Suprapubic skin (tissue), 4 donors: ENCODE measurements at regions not wholly inside any gene's neighbourhood (a gene's known extent, or its start where the extent isn't known, plus 50 kb on each side); places are given as distances from the start of the nearest gene placed in this dataset.

Source experiments
- DNase-seq, 2 donors: peaks; one replicate each; pipeline ENCODE4 v3.0.0-alpha.2; 2019; ENCODE audit warnings: low spot score in 2 of 2
- H3K27ac ChIP-seq: fragments of 200-600 bp; sonication (generic); one replicate; pipeline ENCODE4 v1.5.1; 2019
- H3K27me3 ChIP-seq: fragments of 200-600 bp; sonication (generic); one replicate; pipeline ENCODE4 v1.5.1; 2019
- H3K36me3 ChIP-seq: fragments of 200-600 bp; sonication (generic); one replicate; pipeline ENCODE4 v1.5.1; 2019
- H3K4me1 ChIP-seq: fragments of 200-600 bp; sonication (generic); one replicate; pipeline ENCODE4 v1.5.1; 2019
- H3K4me3 ChIP-seq: fragments of 200-600 bp; sonication (generic); one replicate; pipeline ENCODE4 v1.5.1; 2019; ENCODE audit warnings: mild to moderate bottlenecking
- H3K9me3 ChIP-seq: fragments of 200-600 bp; sonication (generic); one replicate; pipeline ENCODE4 v1.5.1; 2019
- EP300 ChIP-seq: sonication (generic); formaldehyde crosslinking; IDR thresholded peaks from one replicate; pipeline ENCODE4 v1.6.1; 2017; ENCODE audit warnings: antibody characterized with exemption
- POLR2A ChIP-seq, 2 donors: fragments of 450-650 bp; IDR thresholded peaks; one replicate each; pipeline ENCODE4 v1.6.1; 2017; ENCODE audit warnings: antibody characterized with exemption in 2 of 2, mild to moderate bottlenecking in 2 of 2, moderate library complexity in 2 of 2
- POLR2AphosphoS5 ChIP-seq, 3 donors: sonication (generic); formaldehyde crosslinking; IDR thresholded peaks; one replicate each; pipeline ENCODE4 v1.6.1; 2017; ENCODE audit warnings: antibody characterized with exemption in 3 of 3
- WGBS: methylation state at CpG from one replicate; pipeline ENCODE4 v1.1.5; 2018; 5-methylcytosine and 5-hydroxymethylcytosine counted together
- TF ChIP-seq, protein P1 (sequence below), 2 donors: fragments of 200-600 bp in 1 of 2; fragments of 450-650 bp in 1 of 2; sonication (generic) in 1 of 2; IDR thresholded peaks; one replicate each; pipeline ENCODE4 v1.5.1; 2016 to 2019; ENCODE audit warnings: antibody characterized with exemption in 2 of 2, mild to moderate bottlenecking in 1 of 2, moderate library complexity in 1 of 2

DNA sequence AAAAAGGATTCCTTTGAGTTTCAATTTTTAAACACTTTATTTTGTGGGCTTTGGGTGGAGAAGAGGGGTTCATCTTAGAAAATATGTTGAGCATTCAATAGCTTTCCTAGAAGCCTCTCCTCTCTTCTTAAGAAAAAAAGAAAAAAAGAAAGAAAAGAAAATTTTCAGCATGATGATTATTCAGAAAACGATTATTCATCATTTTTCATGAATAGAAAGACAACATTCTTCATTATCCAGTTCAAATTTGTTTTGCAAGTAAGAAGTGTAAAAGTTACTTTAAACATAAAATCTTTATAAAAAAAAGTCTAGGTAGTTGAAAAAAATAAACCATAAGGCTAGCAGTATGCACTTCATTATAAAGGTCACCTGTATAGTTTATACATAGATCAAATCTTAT, 636.5 kb downstream of the IRX1 start:
- H3K27me3 ChIP-seq: no peaks in the 10 kb centered on the region
- 70% methylated on average over 1 of the region's 1 CpG for WGBS
- TF ChIP-seq POLR2AphosphoS5 (IDR thresholded peaks at IDR 0.05) (no peak), EP300 (no peak), POLR2A (IDR thresholded peaks at IDR 0.05) (no peak)
- TF ChIP-seq, protein P1, sequence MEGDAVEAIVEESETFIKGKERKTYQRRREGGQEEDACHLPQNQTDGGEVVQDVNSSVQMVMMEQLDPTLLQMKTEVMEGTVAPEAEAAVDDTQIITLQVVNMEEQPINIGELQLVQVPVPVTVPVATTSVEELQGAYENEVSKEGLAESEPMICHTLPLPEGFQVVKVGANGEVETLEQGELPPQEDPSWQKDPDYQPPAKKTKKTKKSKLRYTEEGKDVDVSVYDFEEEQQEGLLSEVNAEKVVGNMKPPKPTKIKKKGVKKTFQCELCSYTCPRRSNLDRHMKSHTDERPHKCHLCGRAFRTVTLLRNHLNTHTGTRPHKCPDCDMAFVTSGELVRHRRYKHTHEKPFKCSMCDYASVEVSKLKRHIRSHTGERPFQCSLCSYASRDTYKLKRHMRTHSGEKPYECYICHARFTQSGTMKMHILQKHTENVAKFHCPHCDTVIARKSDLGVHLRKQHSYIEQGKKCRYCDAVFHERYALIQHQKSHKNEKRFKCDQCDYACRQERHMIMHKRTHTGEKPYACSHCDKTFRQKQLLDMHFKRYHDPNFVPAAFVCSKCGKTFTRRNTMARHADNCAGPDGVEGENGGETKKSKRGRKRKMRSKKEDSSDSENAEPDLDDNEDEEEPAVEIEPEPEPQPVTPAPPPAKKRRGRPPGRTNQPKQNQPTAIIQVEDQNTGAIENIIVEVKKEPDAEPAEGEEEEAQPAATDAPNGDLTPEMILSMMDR (IDR thresholded peaks at IDR 0.05): no peak
- no peaks in the 10 kb centered on the region for H3K4me1 ChIP-seq
- no peak for DNase-seq
- H3K36me3 ChIP-seq: no peaks in the 10 kb centered on the region
- H3K9me3 ChIP-seq: peaks cover 6% of the 10 kb centered on the region
- H3K27ac ChIP-seq: no peak overlapping the region
- H3K4me3 ChIP-seq: no peak overlapping the region

DNA sequence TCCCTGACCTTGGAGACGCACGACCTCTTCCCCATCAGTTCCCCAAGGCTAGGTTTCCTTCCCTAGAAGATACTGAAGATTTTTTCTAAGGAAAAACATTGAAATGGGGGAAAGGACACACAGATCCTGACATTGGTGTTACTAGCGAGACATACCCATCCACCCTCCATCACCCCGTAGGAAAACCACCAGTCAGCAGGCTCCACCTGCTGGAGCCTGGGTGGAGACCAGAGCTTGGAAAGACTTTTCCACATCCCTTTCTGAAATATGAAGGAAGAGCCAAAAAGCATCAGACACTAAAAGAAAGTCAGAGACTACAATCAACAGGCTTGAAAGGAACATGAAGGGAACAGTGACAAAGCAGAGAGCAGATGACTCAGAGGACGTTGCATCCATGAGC, 638.0 kb downstream of the IRX1 start:
- 86% methylated on average over 5 of the region's 5 CpGs for whole genome bisulfite sequencing

DNA sequence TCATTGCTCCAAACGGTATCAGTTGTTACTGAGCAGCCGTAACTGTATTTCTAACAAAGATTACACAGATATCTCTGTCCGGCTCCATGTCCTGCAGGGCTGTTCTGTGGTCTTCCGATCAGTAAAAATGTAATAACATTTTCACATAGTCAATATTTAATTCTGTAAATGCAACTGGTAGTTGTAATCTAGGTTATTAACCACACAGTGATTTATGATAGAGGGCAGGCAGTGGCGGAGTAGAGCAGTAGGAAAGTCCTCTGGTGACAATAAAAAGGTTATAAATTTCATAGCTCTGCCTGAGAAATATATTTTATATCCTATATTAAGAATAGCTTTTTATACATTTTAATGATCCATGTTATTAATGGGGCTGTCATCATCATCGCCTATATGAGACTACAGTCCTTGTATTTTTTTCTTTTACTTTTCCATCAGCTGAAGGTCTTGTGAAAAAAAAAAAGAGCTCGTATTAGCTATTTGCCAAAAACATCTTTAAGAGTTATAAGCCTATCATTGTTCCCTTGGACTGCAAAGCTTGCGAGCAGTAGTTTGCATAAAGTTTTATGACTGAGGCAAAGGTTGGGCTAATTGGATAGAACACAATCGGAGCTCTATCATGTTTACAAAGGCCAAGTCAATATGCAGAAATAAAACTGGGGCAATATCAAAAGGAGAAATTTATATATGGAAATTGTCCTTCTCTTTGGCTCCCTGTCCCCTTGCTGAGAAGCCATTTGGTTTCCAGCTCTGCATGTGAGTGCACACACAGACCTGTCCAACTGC, 648.0 kb downstream of the IRX1 start:
- no peak for TF ChIP-seq POLR2AphosphoS5 (IDR thresholded peaks at IDR 0.05)
- no peak for TF ChIP-seq POLR2A (IDR thresholded peaks at IDR 0.05)
- TF ChIP-seq, protein P1 (IDR thresholded peaks at IDR 0.05): no peak
- TF ChIP-seq EP300: no peak
- no peak overlapping the region for H3K27ac ChIP-seq
- no peak for DNase-seq

More for the DNA sequence above, 638.0 kb downstream of the IRX1 start:
- TF ChIP-seq POLR2AphosphoS5 (IDR thresholded peaks at IDR 0.05) (no peak), EP300 (no peak)
- Histone ChIP-seq H3K27ac (no peak overlapping the region), H3K27me3 (no peaks in the 10 kb centered on the region), H3K36me3 (no peaks in the 10 kb centered on the region), H3K4me1 (no peaks in the 10 kb centered on the region), H3K9me3 (peaks cover 6% of the 10 kb centered on the region), H3K4me3 (no peak overlapping the region)
- DNase-seq: no peak

DNA sequence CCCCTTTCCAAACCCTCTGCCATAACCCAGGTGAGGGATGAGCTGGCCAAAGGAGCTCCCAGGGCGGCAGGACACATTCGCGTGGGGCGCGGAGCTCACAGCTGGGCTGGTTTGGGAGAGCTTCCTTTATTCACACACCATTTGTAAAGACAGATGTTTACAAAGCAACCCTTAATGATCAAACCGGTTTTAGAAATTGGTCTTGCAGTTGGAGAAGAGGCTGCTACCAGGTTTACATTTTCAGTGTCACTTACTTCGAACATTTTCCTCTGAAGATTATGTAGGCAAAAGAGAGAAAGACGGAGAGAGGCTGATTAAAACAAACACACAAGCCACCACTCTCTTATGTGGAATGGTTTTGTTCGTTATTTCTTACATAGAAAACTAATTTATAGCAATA, 648.7 kb downstream of the IRX1 start:
- H3K4me3 ChIP-seq: no peak overlapping the region
- TF ChIP-seq POLR2AphosphoS5 (IDR thresholded peaks at IDR 0.05): no peak
- no peak for TF ChIP-seq EP300
- TF ChIP-seq, protein P1 (IDR thresholded peaks at IDR 0.05): no peak
- TF ChIP-seq POLR2A (IDR thresholded peaks at IDR 0.05): no peak
- 82% methylated on average over 9 of the region's 9 CpGs for WGBS
- H3K27ac ChIP-seq: no peak overlapping the region
- H3K27me3 ChIP-seq: no peaks in the 10 kb centered on the region
- no peaks in the 10 kb centered on the region for H3K36me3 ChIP-seq
- H3K4me1 ChIP-seq: no peaks in the 10 kb centered on the region
- no peak for DNase-seq
- no peaks in the 10 kb centered on the region for H3K9me3 ChIP-seq

More for the DNA sequence above, 648.0 kb downstream of the IRX1 start:
- Histone ChIP-seq H3K4me1 (no peaks in the 10 kb centered on the region), H3K4me3 (no peak overlapping the region), H3K9me3 (no peaks in the 10 kb centered on the region), H3K36me3 (no peaks in the 10 kb centered on the region), H3K27me3 (no peaks in the 10 kb centered on the region)
- WGBS: 68% methylated on average over 9 of the region's 9 CpGs

DNA sequence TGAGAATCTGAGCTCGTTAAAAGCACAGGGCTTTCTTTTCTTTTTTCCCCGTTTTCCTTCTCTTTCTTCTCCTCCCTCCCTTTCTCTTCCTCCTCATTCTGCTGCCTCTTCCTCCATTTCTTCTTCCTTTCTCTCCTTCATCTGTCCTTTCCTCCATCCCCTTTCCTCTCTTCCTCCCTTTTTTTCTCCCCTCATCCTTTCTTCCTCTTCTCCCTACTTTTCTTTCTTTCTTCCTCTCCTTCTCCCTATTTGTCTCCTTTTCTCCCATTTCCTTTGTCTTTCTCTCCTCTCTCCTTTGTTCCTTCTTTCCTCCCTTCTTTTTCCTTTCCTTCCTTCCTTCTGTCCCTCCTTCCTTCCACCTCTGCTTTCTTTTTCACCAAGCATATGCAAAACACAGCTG, 649.4 kb downstream of the IRX1 start:
- Histone ChIP-seq H3K9me3 (no peaks in the 10 kb centered on the region), H3K27ac (no peak overlapping the region), H3K36me3 (no peaks in the 10 kb centered on the region), H3K27me3 (no peaks in the 10 kb centered on the region), H3K4me1 (no peaks in the 10 kb centered on the region), H3K4me3 (no peak overlapping the region)
- TF ChIP-seq POLR2A (IDR thresholded peaks at IDR 0.05) (no peak), POLR2AphosphoS5 (IDR thresholded peaks at IDR 0.05) (no peak), EP300 (no peak)
- TF ChIP-seq, protein P1 (IDR thresholded peaks at IDR 0.05): no peak
- 78% methylated on average over 2 of the region's 2 CpGs for WGBS
- DNase-seq: no peak
